ENCODE measurements at regions not wholly inside any gene's neighbourhood (a gene's known extent, or its start where the extent isn't known, plus 50 kb on each side); places are given as distances from the start of the nearest gene placed in this dataset.
"Not testable (repeated sequence)": the region's sequence is repeated elsewhere in the genome, so short reads cannot be mapped to it uniquely, and the experiment has no call there.

GRCh38 chr2:193461431-193461934, 1266.8 kb upstream of the TMEFF2 start:
- no peak overlapping the region for H3K27ac Mint-ChIP-seq (ENCODE audit: unreplicated experiment)
- H3K36me3 Mint-ChIP-seq (ENCODE audit: unreplicated experiment) = peaks cover 5% of the 10 kb centered on the region

GRCh38 chr2:193446967-193447366, 1252.2 kb upstream of the TMEFF2 start:
- H3K4me3 Mint-ChIP-seq (ENCODE audit: unreplicated experiment) = no peak overlapping the region

More at GRCh38 chr2:193461431-193461934, 1266.8 kb upstream of the TMEFF2 start:
- H3K4me1 Mint-ChIP-seq (ENCODE audit: unreplicated experiment) = peaks cover 33% of the 10 kb centered on the region
- no peaks in the 10 kb centered on the region for H3K27me3 Mint-ChIP-seq (ENCODE audit: unreplicated experiment)
- DNase-seq (ENCODE audit: extremely low spot score, unreplicated experiment) = no peak
- TF ChIP-seq, protein P1, sequence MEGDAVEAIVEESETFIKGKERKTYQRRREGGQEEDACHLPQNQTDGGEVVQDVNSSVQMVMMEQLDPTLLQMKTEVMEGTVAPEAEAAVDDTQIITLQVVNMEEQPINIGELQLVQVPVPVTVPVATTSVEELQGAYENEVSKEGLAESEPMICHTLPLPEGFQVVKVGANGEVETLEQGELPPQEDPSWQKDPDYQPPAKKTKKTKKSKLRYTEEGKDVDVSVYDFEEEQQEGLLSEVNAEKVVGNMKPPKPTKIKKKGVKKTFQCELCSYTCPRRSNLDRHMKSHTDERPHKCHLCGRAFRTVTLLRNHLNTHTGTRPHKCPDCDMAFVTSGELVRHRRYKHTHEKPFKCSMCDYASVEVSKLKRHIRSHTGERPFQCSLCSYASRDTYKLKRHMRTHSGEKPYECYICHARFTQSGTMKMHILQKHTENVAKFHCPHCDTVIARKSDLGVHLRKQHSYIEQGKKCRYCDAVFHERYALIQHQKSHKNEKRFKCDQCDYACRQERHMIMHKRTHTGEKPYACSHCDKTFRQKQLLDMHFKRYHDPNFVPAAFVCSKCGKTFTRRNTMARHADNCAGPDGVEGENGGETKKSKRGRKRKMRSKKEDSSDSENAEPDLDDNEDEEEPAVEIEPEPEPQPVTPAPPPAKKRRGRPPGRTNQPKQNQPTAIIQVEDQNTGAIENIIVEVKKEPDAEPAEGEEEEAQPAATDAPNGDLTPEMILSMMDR (IDR thresholded peaks at IDR 0.05) = no peak
- H3K9me3 Mint-ChIP-seq (ENCODE audit: unreplicated experiment) = peaks cover 16% of the 10 kb centered on the region
- no peak overlapping the region for H3K4me3 Mint-ChIP-seq (ENCODE audit: unreplicated experiment)

GRCh38 chr2:193442293-193442692, 1247.6 kb upstream of the TMEFF2 start:
- no peak for DNase-seq (ENCODE audit: extremely low spot score, unreplicated experiment)
- H3K36me3 Mint-ChIP-seq (ENCODE audit: unreplicated experiment) = no peaks in the 10 kb centered on the region
- H3K27me3 Mint-ChIP-seq (ENCODE audit: unreplicated experiment) = no peaks in the 10 kb centered on the region
- H3K4me3 Mint-ChIP-seq (ENCODE audit: unreplicated experiment) = no peak overlapping the region
- H3K27ac Mint-ChIP-seq (ENCODE audit: unreplicated experiment) = no peak overlapping the region
- TF ChIP-seq, protein P1 (IDR thresholded peaks at IDR 0.05) = no peak
- no peaks in the 10 kb centered on the region for H3K4me1 Mint-ChIP-seq (ENCODE audit: unreplicated experiment)
- H3K9me3 Mint-ChIP-seq (ENCODE audit: unreplicated experiment) = peaks cover 5% of the 10 kb centered on the region

More at GRCh38 chr2:193446967-193447366, 1252.2 kb upstream of the TMEFF2 start:
- Mint-ChIP-seq H3K4me1 (ENCODE audit: unreplicated experiment) (no peaks in the 10 kb centered on the region), H3K27ac (ENCODE audit: unreplicated experiment) (no peak overlapping the region), H3K36me3 (ENCODE audit: unreplicated experiment) (no peaks in the 10 kb centered on the region), H3K27me3 (ENCODE audit: unreplicated experiment) (no peaks in the 10 kb centered on the region), H3K9me3 (ENCODE audit: unreplicated experiment) (peaks cover 5% of the 10 kb centered on the region)
- DNase-seq (ENCODE audit: extremely low spot score, unreplicated experiment) = no peak
- TF ChIP-seq, protein P1 (IDR thresholded peaks at IDR 0.05) = no peak

- Mint-ChIP-seq H3K4me3 (ENCODE audit: unreplicated experiment) (no peak overlapping the region), H3K36me3 (ENCODE audit: unreplicated experiment) (no peaks in the 10 kb centered on the region), H3K4me1 (ENCODE audit: unreplicated experiment) (peaks cover 4% of the 10 kb centered on the region), H3K27ac (ENCODE audit: unreplicated experiment) (no peak overlapping the region), H3K9me3 (ENCODE audit: unreplicated experiment) (no peaks in the 10 kb centered on the region), H3K27me3 (ENCODE audit: unreplicated experiment) (no peaks in the 10 kb centered on the region)
- DNase-seq (ENCODE audit: extremely low spot score, unreplicated experiment) = no peak
- TF ChIP-seq, protein P1 (IDR thresholded peaks at IDR 0.05) = no peak
Measured at GRCh38 chr2:193428336-193428818, 1233.6 kb upstream of the TMEFF2 start.

- not testable (repeated sequence) for DNase-seq (ENCODE audit: extremely low spot score, unreplicated experiment); H3K27me3 Mint-ChIP-seq (ENCODE audit: unreplicated experiment); H3K4me1 Mint-ChIP-seq (ENCODE audit: unreplicated experiment); H3K36me3 Mint-ChIP-seq (ENCODE audit: unreplicated experiment); H3K27ac Mint-ChIP-seq (ENCODE audit: unreplicated experiment); H3K4me3 Mint-ChIP-seq (ENCODE audit: unreplicated experiment)
- peaks cover 24% of the 10 kb centered on the region for H3K9me3 Mint-ChIP-seq (ENCODE audit: unreplicated experiment)
Measured at GRCh38 chr2:193412368-193412767, 1217.6 kb upstream of the TMEFF2 start.

All from osteocyte (in vitro differentiated cells).